UCSD-AML1 (cell line): ENCODE measurements at regions not wholly inside any gene's neighbourhood (a gene's known extent, or its start where the extent isn't known, plus 50 kb on each side); places are given as distances from the start of the nearest gene placed in this dataset.
"Not testable (repeated sequence)": the region's sequence is repeated elsewhere in the genome, so short reads cannot be mapped to it uniquely, and the experiment has no call there.

ENCODE experiments used
- DNase-seq: peaks from one replicate; lab custom pipeline; 2025; ENCODE audit not compliant: unreplicated experiment; lab: John Stamatoyannopoulos, UW

GRCh38 chr9:81082221-81082620, 607.1 kb downstream of the TLE1 start:
- no peak for DNase-seq

- no peak for DNase-seq
These were observed 608.4 kb downstream of the TLE1 start for GRCh38 chr9:81080900-81081299.

- DNase-seq, result no peak
These were observed 609.2 kb downstream of the TLE1 start for GRCh38 chr9:81080185-81080584.

- DNase-seq, result no peak
These were observed 610.3 kb downstream of the TLE1 start for GRCh38 chr9:81079055-81079454.

- no peak for DNase-seq
These were observed 610.8 kb downstream of the TLE1 start for GRCh38 chr9:81078555-81078954.

- DNase-seq, result no peak
These were observed 611.8 kb downstream of the TLE1 start for GRCh38 chr9:81077572-81077971.

GRCh38 chr9:81076131-81076530, 613.2 kb downstream of the TLE1 start:
- DNase-seq, result no peak

GRCh38 chr9:81074221-81074620, 615.1 kb downstream of the TLE1 start:
- DNase-seq, result no peak

GRCh38 chr9:81073821-81074220, 615.5 kb downstream of the TLE1 start:
- no peak for DNase-seq

GRCh38 chr9:81072758-81073157, 616.6 kb downstream of the TLE1 start:
- no peak for DNase-seq

- no peak for DNase-seq
These were observed 618.2 kb downstream of the TLE1 start for GRCh38 chr9:81071108-81071507.

GRCh38 chr9:81070689-81071088, 618.7 kb downstream of the TLE1 start:
- no peak for DNase-seq

- no peak for DNase-seq
These were observed 619.4 kb downstream of the TLE1 start for GRCh38 chr9:81069923-81070322.

GRCh38 chr9:81069038-81069795, 620.1 kb downstream of the TLE1 start:
- DNase-seq, result no peak

- DNase-seq, result not testable (repeated sequence)
These were observed 626.4 kb downstream of the TLE1 start for GRCh38 chr9:81062995-81063394.

- DNase-seq, result no peak
These were observed 630.6 kb downstream of the TLE1 start for GRCh38 chr9:81058782-81059181.

- no peak for DNase-seq
These were observed 635.9 kb downstream of the TLE1 start for GRCh38 chr9:81053298-81054025.

- no peak for DNase-seq
These were observed 636.5 kb downstream of the TLE1 start for GRCh38 chr9:81052846-81053245.

- DNase-seq, result no peak
These were observed 642.1 kb downstream of the TLE1 start for GRCh38 chr9:81047280-81047679.

GRCh38 chr9:81045658-81046057, 643.7 kb downstream of the TLE1 start:
- DNase-seq, result no peak

- no peak for DNase-seq
These were observed 651.5 kb downstream of the TLE1 start for GRCh38 chr9:81037889-81038288.

- no peak for DNase-seq
These were observed 653.7 kb downstream of the TLE1 start for GRCh38 chr9:81035601-81036000.

- no peak for DNase-seq
These were observed 654.2 kb downstream of the TLE1 start for GRCh38 chr9:81035171-81035570.
